Suprapubic skin (tissue), 4 donors: ENCODE measurements at regions not wholly inside any gene's neighbourhood (a gene's known extent, or its start where the extent isn't known, plus 50 kb on each side); places are given as distances from the start of the nearest gene placed in this dataset.

Experiments
- DNase-seq, 2 donors: peaks; one replicate each; pipeline ENCODE4 v3.0.0-alpha.2; 2019; ENCODE audit warnings: low spot score in 2 of 2
- H3K27ac ChIP-seq: fragments of 200-600 bp; sonication (generic); one replicate; pipeline ENCODE4 v1.5.1; 2019
- H3K27me3 ChIP-seq: fragments of 200-600 bp; sonication (generic); one replicate; pipeline ENCODE4 v1.5.1; 2019
- H3K36me3 ChIP-seq: fragments of 200-600 bp; sonication (generic); one replicate; pipeline ENCODE4 v1.5.1; 2019
- H3K4me1 ChIP-seq: fragments of 200-600 bp; sonication (generic); one replicate; pipeline ENCODE4 v1.5.1; 2019
- H3K4me3 ChIP-seq: fragments of 200-600 bp; sonication (generic); one replicate; pipeline ENCODE4 v1.5.1; 2019; ENCODE audit warnings: mild to moderate bottlenecking
- H3K9me3 ChIP-seq: fragments of 200-600 bp; sonication (generic); one replicate; pipeline ENCODE4 v1.5.1; 2019
- EP300 ChIP-seq: sonication (generic); formaldehyde crosslinking; IDR thresholded peaks from one replicate; pipeline ENCODE4 v1.6.1; 2017; ENCODE audit warnings: antibody characterized with exemption
- POLR2A ChIP-seq, 2 donors: fragments of 450-650 bp; IDR thresholded peaks; one replicate each; pipeline ENCODE4 v1.6.1; 2017; ENCODE audit warnings: antibody characterized with exemption in 2 of 2, mild to moderate bottlenecking in 2 of 2, moderate library complexity in 2 of 2
- POLR2AphosphoS5 ChIP-seq, 3 donors: sonication (generic); formaldehyde crosslinking; IDR thresholded peaks; one replicate each; pipeline ENCODE4 v1.6.1; 2017; ENCODE audit warnings: antibody characterized with exemption in 3 of 3
- WGBS: methylation state at CpG from one replicate; pipeline ENCODE4 v1.1.5; 2018; 5-methylcytosine and 5-hydroxymethylcytosine counted together
- TF ChIP-seq, protein P1 (sequence below), 2 donors: fragments of 200-600 bp in 1 of 2; fragments of 450-650 bp in 1 of 2; sonication (generic) in 1 of 2; IDR thresholded peaks; one replicate each; pipeline ENCODE4 v1.5.1; 2016 to 2019; ENCODE audit warnings: antibody characterized with exemption in 2 of 2, mild to moderate bottlenecking in 1 of 2, moderate library complexity in 1 of 2

DNA sequence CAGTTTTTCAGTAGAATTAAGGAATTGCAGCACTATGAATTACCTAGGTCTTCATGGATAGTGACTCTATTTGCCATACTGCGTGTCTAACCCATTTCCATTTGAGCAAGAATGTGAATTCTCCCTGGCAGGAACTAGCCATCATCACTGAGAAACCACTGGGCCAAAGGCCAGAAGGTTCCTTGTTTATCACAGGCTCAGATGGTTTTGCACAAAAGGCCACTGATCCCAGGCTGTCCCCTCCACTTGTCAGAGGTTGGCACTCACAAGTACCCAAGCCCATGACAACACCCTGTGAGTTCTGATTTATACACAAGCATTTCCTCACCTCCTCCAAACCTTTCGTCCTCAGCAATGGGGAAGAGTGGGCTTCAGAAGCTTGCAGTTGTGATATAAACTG is 131.8 kb downstream of the FOXB1 start:
- TF ChIP-seq, protein P1, sequence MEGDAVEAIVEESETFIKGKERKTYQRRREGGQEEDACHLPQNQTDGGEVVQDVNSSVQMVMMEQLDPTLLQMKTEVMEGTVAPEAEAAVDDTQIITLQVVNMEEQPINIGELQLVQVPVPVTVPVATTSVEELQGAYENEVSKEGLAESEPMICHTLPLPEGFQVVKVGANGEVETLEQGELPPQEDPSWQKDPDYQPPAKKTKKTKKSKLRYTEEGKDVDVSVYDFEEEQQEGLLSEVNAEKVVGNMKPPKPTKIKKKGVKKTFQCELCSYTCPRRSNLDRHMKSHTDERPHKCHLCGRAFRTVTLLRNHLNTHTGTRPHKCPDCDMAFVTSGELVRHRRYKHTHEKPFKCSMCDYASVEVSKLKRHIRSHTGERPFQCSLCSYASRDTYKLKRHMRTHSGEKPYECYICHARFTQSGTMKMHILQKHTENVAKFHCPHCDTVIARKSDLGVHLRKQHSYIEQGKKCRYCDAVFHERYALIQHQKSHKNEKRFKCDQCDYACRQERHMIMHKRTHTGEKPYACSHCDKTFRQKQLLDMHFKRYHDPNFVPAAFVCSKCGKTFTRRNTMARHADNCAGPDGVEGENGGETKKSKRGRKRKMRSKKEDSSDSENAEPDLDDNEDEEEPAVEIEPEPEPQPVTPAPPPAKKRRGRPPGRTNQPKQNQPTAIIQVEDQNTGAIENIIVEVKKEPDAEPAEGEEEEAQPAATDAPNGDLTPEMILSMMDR (IDR thresholded peaks at IDR 0.05), result no peak
- TF ChIP-seq POLR2AphosphoS5 (IDR thresholded peaks at IDR 0.05), result no peak
- TF ChIP-seq POLR2A (IDR thresholded peaks at IDR 0.05), result no peak
- TF ChIP-seq EP300, result no peak
- no peak overlapping the region for H3K4me3 ChIP-seq
- no peaks in the 10 kb centered on the region for H3K9me3 ChIP-seq
- peaks cover 32% of the 10 kb centered on the region for H3K27me3 ChIP-seq
- DNase-seq, result no peak
- 93% methylated on average over 2 of the region's 2 CpGs for WGBS
- H3K36me3 ChIP-seq, result no peaks in the 10 kb centered on the region
- H3K27ac ChIP-seq, result no peak overlapping the region
- no peaks in the 10 kb centered on the region for H3K4me1 ChIP-seq

DNA sequence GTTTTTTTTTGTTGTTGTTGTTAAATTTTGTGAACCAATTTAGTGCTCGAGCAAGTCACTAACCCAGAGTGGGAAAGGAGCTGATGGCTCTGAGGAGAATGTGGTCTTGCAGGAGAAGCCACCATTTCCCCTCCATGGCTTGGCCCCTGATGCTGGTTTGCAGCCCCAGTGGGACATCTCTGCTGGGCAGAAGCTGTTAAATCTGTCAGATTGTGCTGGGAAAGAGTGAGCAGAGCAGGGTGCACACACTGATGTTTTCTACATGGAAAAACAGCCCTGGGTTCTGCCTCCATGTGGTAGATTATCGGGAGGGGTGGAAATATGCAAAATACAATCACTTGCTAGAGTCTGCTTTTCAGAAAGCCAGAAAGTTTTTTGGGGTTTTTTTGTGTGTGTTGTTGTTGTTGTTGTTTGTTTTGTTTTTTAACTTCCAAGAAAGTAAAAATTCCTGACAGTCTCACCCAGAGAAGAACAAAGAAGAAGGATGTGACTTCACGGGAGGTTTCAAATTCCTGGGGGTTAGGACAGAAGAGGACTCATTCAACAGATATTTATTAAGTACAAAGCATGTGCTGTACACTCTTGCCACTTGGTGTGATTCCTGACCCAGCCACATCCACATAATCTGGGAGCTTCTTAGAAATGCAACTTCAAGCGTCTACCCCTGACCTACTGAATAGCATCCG is 133.7 kb downstream of the FOXB1 start:
- Histone ChIP-seq H3K4me1 (no peaks in the 10 kb centered on the region), H3K36me3 (no peaks in the 10 kb centered on the region), H3K9me3 (no peaks in the 10 kb centered on the region), H3K27ac (no peak overlapping the region), H3K4me3 (no peak overlapping the region), H3K27me3 (peaks cover 37% of the 10 kb centered on the region)
- 68% methylated on average over 5 of the region's 5 CpGs for WGBS
- TF ChIP-seq EP300 (no peak), POLR2AphosphoS5 (IDR thresholded peaks at IDR 0.05) (no peak), POLR2A (IDR thresholded peaks at IDR 0.05) (no peak)
- TF ChIP-seq, protein P1 (IDR thresholded peaks at IDR 0.05), result no peak
- no peak for DNase-seq

DNA sequence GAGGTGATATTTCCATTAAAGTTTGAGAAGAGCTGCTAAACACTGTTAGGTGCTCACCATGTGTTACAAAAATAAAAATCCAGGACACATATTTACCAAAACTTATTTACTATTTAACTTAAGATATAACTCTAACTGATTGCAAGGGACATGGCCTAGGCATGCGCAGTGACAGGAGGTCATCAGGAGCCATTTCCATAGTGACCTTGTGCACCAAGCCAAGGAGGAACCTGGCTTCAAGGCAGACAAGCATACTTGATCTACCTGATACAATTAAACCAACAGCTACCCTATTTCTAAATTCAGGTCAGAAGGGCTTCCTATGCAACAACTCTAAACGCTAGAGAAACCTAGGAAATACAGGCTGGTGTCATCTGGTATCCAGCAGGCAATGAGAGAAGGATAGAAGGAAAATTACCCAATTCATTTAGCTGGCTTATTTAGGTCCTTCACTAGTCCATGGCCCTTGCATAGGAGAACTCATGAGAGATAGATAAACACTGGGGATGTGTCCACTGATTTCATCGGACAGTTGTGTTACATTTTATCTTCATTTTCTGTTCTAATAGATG is 134.4 kb downstream of the FOXB1 start:
- no peak for TF ChIP-seq POLR2A (IDR thresholded peaks at IDR 0.05)
- TF ChIP-seq, protein P1 (IDR thresholded peaks at IDR 0.05), result no peak
- no peak for TF ChIP-seq EP300
- TF ChIP-seq POLR2AphosphoS5 (IDR thresholded peaks at IDR 0.05), result no peak
- Histone ChIP-seq H3K36me3 (no peaks in the 10 kb centered on the region), H3K4me3 (no peak overlapping the region), H3K4me1 (no peaks in the 10 kb centered on the region), H3K27me3 (peaks cover 32% of the 10 kb centered on the region), H3K27ac (no peak overlapping the region), H3K9me3 (no peaks in the 10 kb centered on the region)
- 88% methylated on average over 3 of the region's 3 CpGs for WGBS
- no peak for DNase-seq

DNA sequence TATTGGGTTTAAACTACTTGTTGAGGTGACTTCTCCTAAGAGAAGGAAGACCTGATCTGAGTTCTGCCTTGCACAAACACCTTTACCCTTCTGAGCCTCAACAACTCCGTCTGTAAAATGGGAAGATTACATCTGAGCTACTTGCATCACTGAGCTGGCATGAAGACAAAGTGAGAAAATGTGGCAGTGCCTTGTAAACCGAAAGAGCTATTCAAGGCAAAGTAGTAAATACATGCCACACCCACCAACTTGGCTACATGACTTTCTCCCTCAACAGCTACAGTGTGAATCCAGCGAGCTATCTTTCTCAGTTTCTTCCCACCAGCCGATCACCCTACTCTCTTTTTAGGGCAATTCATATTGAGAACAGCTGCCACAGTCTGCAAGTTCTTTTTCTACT is 148.3 kb downstream of the FOXB1 start:
- H3K27me3 ChIP-seq, result peaks cover 49% of the 10 kb centered on the region
- no peaks in the 10 kb centered on the region for H3K9me3 ChIP-seq
- H3K4me1 ChIP-seq, result no peaks in the 10 kb centered on the region
- TF ChIP-seq POLR2AphosphoS5 (IDR thresholded peaks at IDR 0.05), result no peak
- TF ChIP-seq EP300, result no peak
- TF ChIP-seq, protein P1 (IDR thresholded peaks at IDR 0.05), result no peak
- no peak for TF ChIP-seq POLR2A (IDR thresholded peaks at IDR 0.05)
- no peak overlapping the region for H3K4me3 ChIP-seq
- no peak overlapping the region for H3K27ac ChIP-seq
- 67% methylated on average over 4 of the region's 4 CpGs for WGBS
- DNase-seq, result no peak
- H3K36me3 ChIP-seq, result no peaks in the 10 kb centered on the region

DNA sequence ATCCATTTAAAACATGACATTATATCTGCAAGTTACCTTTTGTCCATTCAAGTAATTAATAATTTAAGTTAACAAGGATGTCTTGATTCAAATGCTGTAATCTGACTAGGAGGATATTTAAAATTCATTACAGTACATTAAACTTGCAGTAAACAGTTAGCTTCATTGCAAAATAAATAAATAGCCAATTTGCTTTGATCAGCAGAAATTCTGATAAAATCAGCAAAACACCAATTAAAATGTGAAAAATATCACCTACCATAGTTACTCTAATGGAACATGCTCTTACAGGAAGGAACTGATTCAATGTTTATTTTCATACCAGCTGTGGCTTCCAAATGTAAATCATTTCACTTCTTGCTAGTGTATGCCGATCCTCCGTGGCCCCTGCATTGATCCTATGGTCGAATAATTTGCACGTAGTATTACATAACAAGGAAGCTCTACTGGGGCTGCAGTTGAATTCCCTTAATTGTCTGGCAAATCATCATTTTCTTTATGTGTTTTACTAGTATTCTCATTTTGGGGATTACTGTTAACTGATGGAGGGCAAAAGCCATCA is 150.7 kb downstream of the FOXB1 start:
- no peak overlapping the region for H3K4me3 ChIP-seq
- TF ChIP-seq, protein P1 (IDR thresholded peaks at IDR 0.05), result no peak
- H3K4me1 ChIP-seq, result no peaks in the 10 kb centered on the region
- H3K36me3 ChIP-seq, result no peaks in the 10 kb centered on the region
- H3K9me3 ChIP-seq, result no peaks in the 10 kb centered on the region
- WGBS, result 45% methylated on average over 4 of the region's 4 CpGs
- no peak for DNase-seq
- no peak overlapping the region for H3K27ac ChIP-seq
- peaks cover 48% of the 10 kb centered on the region for H3K27me3 ChIP-seq
